Breast epithelium (tissue), 3 donors: ENCODE measurements at regions not wholly inside any gene's neighbourhood (a gene's known extent, or its start where the extent isn't known, plus 50 kb on each side); places are given as distances from the start of the nearest gene placed in this dataset.

ENCODE experiments used
- POLR2A ChIP-seq: fragments of 450-650 bp; IDR thresholded peaks from one replicate; pipeline ENCODE4 v1.6.1; 2016; ENCODE audit warnings: antibody characterized with exemption, mild to moderate bottlenecking, moderate library complexity
- TF ChIP-seq, protein P1 (sequence below), 3 donors: fragments of 450-650 bp; IDR thresholded peaks; one replicate each; pipeline ENCODE4 v1.5.1; 2016 to 2017; ENCODE audit warnings: antibody characterized with exemption in 3 of 3, mild to moderate bottlenecking in 3 of 3, moderate library complexity in 3 of 3

- TF ChIP-seq, protein P1, sequence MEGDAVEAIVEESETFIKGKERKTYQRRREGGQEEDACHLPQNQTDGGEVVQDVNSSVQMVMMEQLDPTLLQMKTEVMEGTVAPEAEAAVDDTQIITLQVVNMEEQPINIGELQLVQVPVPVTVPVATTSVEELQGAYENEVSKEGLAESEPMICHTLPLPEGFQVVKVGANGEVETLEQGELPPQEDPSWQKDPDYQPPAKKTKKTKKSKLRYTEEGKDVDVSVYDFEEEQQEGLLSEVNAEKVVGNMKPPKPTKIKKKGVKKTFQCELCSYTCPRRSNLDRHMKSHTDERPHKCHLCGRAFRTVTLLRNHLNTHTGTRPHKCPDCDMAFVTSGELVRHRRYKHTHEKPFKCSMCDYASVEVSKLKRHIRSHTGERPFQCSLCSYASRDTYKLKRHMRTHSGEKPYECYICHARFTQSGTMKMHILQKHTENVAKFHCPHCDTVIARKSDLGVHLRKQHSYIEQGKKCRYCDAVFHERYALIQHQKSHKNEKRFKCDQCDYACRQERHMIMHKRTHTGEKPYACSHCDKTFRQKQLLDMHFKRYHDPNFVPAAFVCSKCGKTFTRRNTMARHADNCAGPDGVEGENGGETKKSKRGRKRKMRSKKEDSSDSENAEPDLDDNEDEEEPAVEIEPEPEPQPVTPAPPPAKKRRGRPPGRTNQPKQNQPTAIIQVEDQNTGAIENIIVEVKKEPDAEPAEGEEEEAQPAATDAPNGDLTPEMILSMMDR (IDR thresholded peaks at IDR 0.05), result no peak
- TF ChIP-seq POLR2A, result no peak
Measured at GRCh38 chr6:150491811-150492172, 107.9 kb upstream of the PLEKHG1 start.
